SU-DHL-6 (cell line): ENCODE measurements at regions not wholly inside any gene's neighbourhood (a gene's known extent, or its start where the extent isn't known, plus 50 kb on each side); places are given as distances from the start of the nearest gene placed in this dataset.

Source experiments
- H2AFZ ChIP-seq: fragments of 200-600 bp; sonication (generic); 2 replicates; pipeline ENCODE4 v1.6.1; 2014; ENCODE audit warnings: low read depth, mild to moderate bottlenecking, moderate library complexity, mixed read lengths, antibody characterized with exemption, low read length; ENCODE audit not compliant: severe bottlenecking
- H3F3A ChIP-seq: fragments of 200-600 bp; shearing (Covaris generic); 2 replicates; pipeline ENCODE4 v1.6.0; 2016; ENCODE audit warnings: antibody characterized with exemption, mild to moderate bottlenecking; ENCODE audit not compliant: insufficient read depth
- H3K27ac ChIP-seq: fragments of 200-600 bp; sonication (generic); 2 replicates; pipeline ENCODE4 v1.5.1; 2016; ENCODE audit warnings: low read depth, mild to moderate bottlenecking, low read length, moderate library complexity, mixed read lengths
- H3K27me3 ChIP-seq: fragments of 200-600 bp; sonication (generic), shearing (Covaris generic); 2 replicates; pipeline ENCODE4 v1.6.0; 2014; ENCODE audit warnings: mild to moderate bottlenecking, low read length
- H3K36me3 ChIP-seq: fragments of 200-600 bp; sonication (generic); 2 replicates; pipeline ENCODE4 v1.6.1; 2014; ENCODE audit warnings: mild to moderate bottlenecking, low read length, mixed read lengths
- H3K4me2 ChIP-seq: fragments of 300-600, 200-600 bp; shearing (Covaris generic), sonication (generic); 2 replicates; pipeline ENCODE4 v1.6.0; 2014; ENCODE audit warnings: low read length, low read depth, mild to moderate bottlenecking; ENCODE audit not compliant: poor library complexity, severe bottlenecking
- H3K4me3 ChIP-seq: fragments of 200-600 bp; sonication (generic); 2 replicates; pipeline ENCODE4 v1.5.1; 2014; ENCODE audit warnings: antibody characterized with exemption, low read length, mild to moderate bottlenecking, mixed read lengths; ENCODE audit not compliant: insufficient read depth, poor library complexity, severe bottlenecking
- H3K79me2 ChIP-seq: fragments of 200-600 bp; sonication (generic); 2 replicates; pipeline ENCODE4 v1.6.1; 2014; ENCODE audit warnings: mild to moderate bottlenecking, low read length, moderate library complexity; ENCODE audit not compliant: insufficient read depth
- H3K9ac ChIP-seq: fragments of 200-600 bp; sonication (generic); 2 replicates; pipeline ENCODE4 v1.7.0; 2014; ENCODE audit warnings: mild to moderate bottlenecking, low read length
- H3K9me2 ChIP-seq: fragments of 200-600 bp; sonication (generic); replicated peaks from 2 replicates; pipeline ENCODE4 v1.6.1; 2014; ENCODE audit warnings: low read length; ENCODE audit not compliant: insufficient read depth
- H3K9me3 ChIP-seq: fragments of 200-600 bp; sonication (generic); 2 replicates; pipeline ENCODE4 v1.6.1; 2014; ENCODE audit warnings: low read length, mixed read lengths; ENCODE audit not compliant: insufficient read depth
- H4K20me1 ChIP-seq: fragments of 200-600 bp; sonication (generic); 2 replicates; pipeline ENCODE4 v1.6.1; 2014; ENCODE audit warnings: low read depth, mild to moderate bottlenecking, antibody characterized with exemption, low read length, moderate library complexity, mixed read lengths
- CTCF ChIP-seq: fragments of 200-600 bp; sonication (generic); IDR thresholded peaks from one replicate; pipeline ENCODE4 v1.5.1; 2017; ENCODE audit warnings: antibody characterized with exemption, mild to moderate bottlenecking, low read length, moderate library complexity; ENCODE audit not compliant: insufficient read depth, poor library complexity, severe bottlenecking
- EZH2phosphoT487 ChIP-seq: fragments of 200-600 bp; sonication (generic), shearing (Covaris generic); conservative IDR thresholded peaks from 2 replicates; pipeline ENCODE4 v1.6.1; 2018; ENCODE audit warnings: mild to moderate bottlenecking, antibody characterized with exemption, low read length, moderate library complexity, mixed read lengths

GRCh38 chr15:26325495-26325894 is 447.4 kb downstream of the GABRB3 start:
- H3K79me2 ChIP-seq, result no peaks in the 10 kb centered on the region
- no peaks in the 10 kb centered on the region for H4K20me1 ChIP-seq
- H3K27ac ChIP-seq, result no peak overlapping the region

DNA sequence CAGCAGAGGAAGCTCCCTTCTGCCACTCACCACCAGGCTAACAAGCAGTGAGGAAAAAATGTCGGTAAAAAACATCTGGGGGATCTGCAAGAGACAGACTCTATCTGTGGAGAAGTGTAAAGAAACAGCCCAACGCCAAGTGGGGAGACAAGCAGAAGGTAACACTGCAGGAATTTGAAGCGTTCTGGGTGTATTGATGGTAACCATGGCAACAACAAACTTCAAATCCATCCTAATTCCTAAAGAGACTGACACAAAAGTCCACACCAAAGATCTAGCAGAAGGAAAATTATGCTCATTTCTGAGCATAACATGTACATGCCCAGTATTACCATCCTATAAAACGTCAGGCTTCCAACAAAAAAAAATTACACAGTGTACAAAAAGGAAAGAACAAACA is 449.3 kb downstream of the GABRB3 start:
- no peaks in the 10 kb centered on the region for H3K9me3 ChIP-seq
- H3K27ac ChIP-seq, result no peak overlapping the region

More at GRCh38 chr15:26325495-26325894, 447.4 kb downstream of the GABRB3 start:
- Histone ChIP-seq H2AFZ (no peak overlapping the region), H3K36me3 (no peaks in the 10 kb centered on the region), H3K4me3 (no peak overlapping the region), H3K9ac (no peak overlapping the region), H3K9me2 (no peaks in the 10 kb centered on the region), H3K9me3 (no peaks in the 10 kb centered on the region), H3K27me3 (no peaks in the 10 kb centered on the region), H3K4me2 (no peak overlapping the region), H3F3A (no peaks in the 10 kb centered on the region)
- no peak for TF ChIP-seq EZH2phosphoT487
- no peak for TF ChIP-seq CTCF

DNA sequence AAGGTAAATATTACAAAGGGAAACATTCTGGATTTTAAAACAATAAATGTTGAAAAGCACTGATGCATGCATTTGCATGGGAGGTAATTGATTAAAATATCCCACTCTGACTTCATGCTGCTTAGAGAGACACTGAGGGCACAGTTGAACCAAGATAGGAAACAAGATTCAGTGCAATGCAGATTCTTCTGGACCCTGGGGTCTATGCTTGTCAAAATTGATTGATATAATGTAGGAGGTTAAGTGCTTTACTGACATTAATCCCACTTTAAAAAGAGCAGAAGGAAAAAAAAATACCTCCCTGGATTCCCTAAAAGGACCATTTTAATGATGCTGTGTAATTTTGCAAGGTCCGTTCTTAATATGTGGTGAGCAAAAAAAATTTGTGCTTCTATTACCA is 454.2 kb downstream of the GABRB3 start:
- H3K79me2 ChIP-seq, result no peaks in the 10 kb centered on the region

More for the DNA sequence above, 449.3 kb downstream of the GABRB3 start:
- no peaks in the 10 kb centered on the region for H3K36me3 ChIP-seq
- no peak for TF ChIP-seq CTCF
- TF ChIP-seq EZH2phosphoT487, result no peak
- no peaks in the 10 kb centered on the region for H3F3A ChIP-seq
- no peaks in the 10 kb centered on the region for H3K27me3 ChIP-seq
- H4K20me1 ChIP-seq, result no peaks in the 10 kb centered on the region
- no peaks in the 10 kb centered on the region for H3K79me2 ChIP-seq
- H3K9me2 ChIP-seq, result no peaks in the 10 kb centered on the region
- H3K4me3 ChIP-seq, result no peak overlapping the region
- H3K9ac ChIP-seq, result no peak overlapping the region
- no peak overlapping the region for H2AFZ ChIP-seq
- no peak overlapping the region for H3K4me2 ChIP-seq

More for the DNA sequence above, 454.2 kb downstream of the GABRB3 start:
- no peak overlapping the region for H3K4me3 ChIP-seq
- no peaks in the 10 kb centered on the region for H3K9me2 ChIP-seq
- H3K27ac ChIP-seq, result no peak overlapping the region
- no peaks in the 10 kb centered on the region for H4K20me1 ChIP-seq
- TF ChIP-seq CTCF (no peak), EZH2phosphoT487 (no peak)
- H3K4me2 ChIP-seq, result no peak overlapping the region
- no peaks in the 10 kb centered on the region for H3F3A ChIP-seq
- H3K9me3 ChIP-seq, result no peaks in the 10 kb centered on the region
- H3K9ac ChIP-seq, result no peak overlapping the region
- no peaks in the 10 kb centered on the region for H3K27me3 ChIP-seq
- no peaks in the 10 kb centered on the region for H3K36me3 ChIP-seq
- no peak overlapping the region for H2AFZ ChIP-seq
